Endothelial cell of umbilical vein (primary cell): ENCODE measurements at regions not wholly inside any gene's neighbourhood (a gene's known extent, or its start where the extent isn't known, plus 50 kb on each side); places are given as distances from the start of the nearest gene placed in this dataset.

Source experiments
- BruUV-seq: library from RNA; stranded (reverse); fragments of 400-500 nt; replicated peaks from 2 replicates; lab custom pipeline; 2021; lab: Mats Ljungman, UMichigan
- CTCF ChIA-PET: fragments of 300-600, 350-600 bp; sonication (Branson Sonifier 250); formaldehyde crosslinking; loops from one replicate; lab custom pipeline; 2021; ENCODE audit warnings: antibody characterized with exemption, inconsistent platforms; lab: Charles Lee
- POLR2A ChIA-PET: fragments of 300-600, 350-600 bp; sonication (Branson Sonifier 250); formaldehyde crosslinking; loops from one replicate; lab custom pipeline; 2021; ENCODE audit warnings: antibody characterized with exemption, inconsistent platforms; lab: Charles Lee
- DNase-seq: peaks from one replicate; pipeline ENCODE4 v3.0.0-alpha.2; 2011; ENCODE audit warnings: low read depth, low spot score
- FAIRE-seq: peaks from 2 replicates; lab custom pipeline; 2011; peaks lifted over from hg19 to GRCh38; lab: Jason Lieb, UNC
- H2AFZ ChIP-seq: 2 replicates; pipeline ENCODE4 v1.6.0; 2012; ENCODE audit warnings: low read depth, low read length, control low read depth, inconsistent platforms
- H3K27ac ChIP-seq: 2 replicates; pipeline ENCODE4 v1.5.1; 2011; ENCODE audit warnings: low read depth, mild to moderate bottlenecking, control low read depth, low read length, moderate library complexity; ENCODE audit not compliant: insufficient read depth
- H3K27me3 ChIP-seq, 2 experiments: 2 replicates each; pipeline versions ENCODE4 v1.6.0 to v1.6.1; 2011; ENCODE audit warnings: low read length in 2 of 2, mixed read lengths in 1 of 2; ENCODE audit not compliant: control insufficient read depth in 2 of 2, insufficient read depth in 2 of 2
- H3K36me3 ChIP-seq, 2 experiments: 2 replicates in 1 of 2; 3 replicates in 1 of 2; pipeline ENCODE4 v1.5.1; 2011; ENCODE audit warnings: low read length in 2 of 2, mild to moderate bottlenecking in 1 of 2, moderate library complexity in 1 of 2; ENCODE audit not compliant: control insufficient read depth in 2 of 2, insufficient read depth in 2 of 2; ENCODE audit errors: extremely low read depth in 1 of 2
- H3K4me1 ChIP-seq: 3 replicates; pipeline ENCODE4 v1.5.1; 2011; ENCODE audit warnings: mild to moderate bottlenecking, low read length; ENCODE audit not compliant: control insufficient read depth, insufficient read depth; ENCODE audit errors: extremely low read depth
- H3K4me2 ChIP-seq: 2 replicates; pipeline ENCODE4 v1.6.1; 2011; ENCODE audit warnings: low read length, control low read depth, mixed read lengths; ENCODE audit not compliant: insufficient read depth
- H3K4me3 ChIP-seq, 3 experiments: fragments of 200-600 bp in 1 of 3; sonication (generic), shearing (Covaris generic) in 1 of 3; replicated peaks in 1 of 3; 2 replicates each; pipeline ENCODE4 v1.5.1; 2011 to 2016; ENCODE audit warnings: control low read depth in 3 of 3, low read length in 3 of 3, mild to moderate bottlenecking in 2 of 3, inconsistent platforms in 1 of 3, low read depth in 1 of 3, moderate library complexity in 1 of 3; ENCODE audit not compliant: insufficient read depth in 1 of 3
- H3K79me2 ChIP-seq: 2 replicates; pipeline ENCODE4 v1.6.0; 2012; ENCODE audit warnings: low read length, inconsistent platforms; ENCODE audit not compliant: control insufficient read depth, insufficient read depth
- H3K9ac ChIP-seq: replicated peaks from 2 replicates; pipeline ENCODE3; 2011; ENCODE audit warnings: low read length, control low read depth; ENCODE audit not compliant: insufficient read depth; ENCODE audit errors: extremely low read depth
- H3K9me1 ChIP-seq: replicated peaks from 3 replicates; pipeline ENCODE4 v1.6.0; 2011; ENCODE audit warnings: mild to moderate bottlenecking, low read length; ENCODE audit not compliant: control insufficient read depth, insufficient read depth; ENCODE audit errors: extremely low read depth
- H3K9me3 ChIP-seq: replicated peaks from 2 replicates; pipeline ENCODE4 v1.5.1; 2012; ENCODE audit warnings: low read length, inconsistent platforms; ENCODE audit not compliant: control insufficient read depth, insufficient read depth
- H4K20me1 ChIP-seq: replicated peaks from 2 replicates; pipeline ENCODE3; 2011; ENCODE audit warnings: mild to moderate bottlenecking, low read length; ENCODE audit not compliant: control insufficient read depth, insufficient read depth; ENCODE audit errors: extremely low read depth
- CTCF ChIP-seq, 2 donors: IDR thresholded peaks; 1 replicate in 1 of 2; 2 replicates in 1 of 2; pipeline ENCODE4 v1.5.1; 2011; ENCODE audit warnings: low read length in 2 of 2, mild to moderate bottlenecking in 2 of 2, moderate library complexity in 2 of 2, control low read depth in 1 of 2, inconsistent platforms in 1 of 2, low read depth in 1 of 2; ENCODE audit not compliant: insufficient read depth in 1 of 2; ENCODE audit errors: extremely low read depth in 1 of 2
- EZH2 ChIP-seq: IDR thresholded peaks from 2 replicates; pipeline ENCODE4 v1.6.1; 2012; ENCODE audit warnings: borderline replicate concordance, low read depth, mild to moderate bottlenecking, moderate library complexity, low read length, inconsistent platforms; ENCODE audit not compliant: severe bottlenecking
- FOS ChIP-seq: IDR thresholded peaks from 2 replicates; pipeline ENCODE4 v1.6.1; 2011; ENCODE audit warnings: mild to moderate bottlenecking, low read length, moderate library complexity, borderline replicate concordance; ENCODE audit not compliant: insufficient read depth
- GATA2 ChIP-seq: IDR thresholded peaks from 2 replicates; pipeline ENCODE4 v1.7.0; 2011; ENCODE audit warnings: low read depth, mild to moderate bottlenecking, moderate library complexity, mixed read lengths, low read length; ENCODE audit not compliant: insufficient read length, insufficient read depth
- JUN ChIP-seq: IDR thresholded peaks from 2 replicates; pipeline ENCODE4 v1.6.1; 2011; ENCODE audit warnings: borderline replicate concordance, low read depth; ENCODE audit not compliant: insufficient read length, insufficient read depth
- MAX ChIP-seq: IDR thresholded peaks from 2 replicates; pipeline ENCODE4 v1.6.1; 2011; ENCODE audit not compliant: insufficient read depth, insufficient read length
- MYC ChIP-seq: IDR thresholded peaks from one replicate; pipeline ENCODE4 v1.6.1; 2011; ENCODE audit warnings: mild to moderate bottlenecking, low read depth, low read length
- POLR2A ChIP-seq: IDR thresholded peaks from 2 replicates; pipeline ENCODE4 v1.6.1; 2012; ENCODE audit warnings: low read depth, mild to moderate bottlenecking, control low read depth, low read length
- POLR2AphosphoS5 ChIP-seq: IDR thresholded peaks from 2 replicates; pipeline ENCODE4 v1.6.1; 2012; ENCODE audit warnings: low read depth, mild to moderate bottlenecking, control low read depth, low read length, moderate library complexity; ENCODE audit not compliant: insufficient read depth
- dilution Hi-C: fragments of 300-500 bp; cut with MboI; formaldehyde crosslinking; loops from one replicate; pipeline ENCODE4 v1.15.0; 2019; ENCODE audit warnings: low sequenced_read_pairs; ENCODE audit not compliant: extremely low pct_ligation_motif_present
- intact Hi-C: fragments of 100-400 bp; cut with micrococcal nuclease; formaldehyde crosslinking; loops from one replicate; pipeline ENCODE4 v1.10.0; 2022

GRCh38 chr2:4515871-4516761 lies 812.7 kb downstream of the DCDC2C start:
- Histone ChIP-seq H3K4me1 (peaks cover 6% of the 10 kb centered on the region), H3K27ac (no peak overlapping the region), H3K9ac (no peak overlapping the region), H3K4me2 (peak overlapping the region; percentile 59), H3K4me3 (no peak overlapping the region), H3K9me3 (no peaks in the 10 kb centered on the region), H2AFZ (peak overlapping the region; percentile 79), H3K36me3 (no peaks in the 10 kb centered on the region), H3K79me2 (no peaks in the 10 kb centered on the region), H3K27me3 (no peaks in the 10 kb centered on the region), H4K20me1 (no peaks in the 10 kb centered on the region), H3K9me1 (no peaks in the 10 kb centered on the region)
- dilution Hi-C loops (no loop called here), intact Hi-C loops (loop anchor here (2.0 kb wide), 1 partner anchor 13 kb away; no protein-coding TSS in a partner anchor)
- DNase-seq (peak; percentile 81), FAIRE-seq (peak; percentile 12)
- TF ChIP-seq POLR2A (no peak), POLR2AphosphoS5 (no peak), CTCF (IDR thresholded peaks at IDR 0.05; ENCODE audit: extremely low read depth in 1 of 2, insufficient read depth in 1 of 2, low read depth in 1 of 2, low read length in 2 of 2) (no peak), FOS (no peak), EZH2 (no peak), GATA2 (no peak), MAX (no peak), JUN (no peak), MYC (no peak)
- no TSS peak for BruUV-seq
- POLR2A ChIA-PET = no interaction called here
- CTCF ChIA-PET = interaction anchor here (1.5 kb wide), 1 partner anchor 8 kb away, joined by 3 read pairs; no protein-coding TSS in a partner anchor
